ENCODE measurements at regions not wholly inside any gene's neighbourhood (a gene's known extent, or its start where the extent isn't known, plus 50 kb on each side); places are given as distances from the start of the nearest gene placed in this dataset.

GRCh38 chr11:70568814-70569617 is 170.7 kb downstream of the CTTN start:
- DNase-seq (ENCODE audit: extremely low read depth in 1 of 2, low read depth in 1 of 2): no peak

GRCh38 chr11:70569618-70569890 is 171.2 kb downstream of the CTTN start:
- DNase-seq (ENCODE audit: extremely low read depth in 1 of 2, low read depth in 1 of 2): no peak

GRCh38 chr11:70569996-70570692 is 171.8 kb downstream of the CTTN start:
- no peak for DNase-seq (ENCODE audit: extremely low read depth in 1 of 2, low read depth in 1 of 2)

- no peak for DNase-seq (ENCODE audit: extremely low read depth in 1 of 2, low read depth in 1 of 2)
These were observed 172.5 kb downstream of the CTTN start for GRCh38 chr11:70570693-70571395.

GRCh38 chr11:70572974-70573260 is 174.6 kb downstream of the CTTN start:
- no peak for DNase-seq (ENCODE audit: extremely low read depth in 1 of 2, low read depth in 1 of 2)

GRCh38 chr11:70573701-70574151 is 175.4 kb downstream of the CTTN start:
- DNase-seq (ENCODE audit: extremely low read depth in 1 of 2, low read depth in 1 of 2): no peak

- DNase-seq (ENCODE audit: extremely low read depth in 1 of 2, low read depth in 1 of 2): no peak
These were observed 176.5 kb downstream of the CTTN start for GRCh38 chr11:70574725-70575347.

- no peak for DNase-seq (ENCODE audit: extremely low read depth in 1 of 2, low read depth in 1 of 2)
These were observed 177.2 kb downstream of the CTTN start for GRCh38 chr11:70575396-70576060.

GRCh38 chr11:70577258-70577603 is 178.9 kb downstream of the CTTN start:
- no peak for DNase-seq (ENCODE audit: extremely low read depth in 1 of 2, low read depth in 1 of 2)

GRCh38 chr11:70577948-70578347 is 179.6 kb downstream of the CTTN start:
- no peak for DNase-seq (ENCODE audit: extremely low read depth in 1 of 2, low read depth in 1 of 2)

GRCh38 chr11:70578371-70578770 is 180.0 kb downstream of the CTTN start:
- no peak for DNase-seq (ENCODE audit: extremely low read depth in 1 of 2, low read depth in 1 of 2)

GRCh38 chr11:70578831-70579230 is 180.5 kb downstream of the CTTN start:
- no peak for DNase-seq (ENCODE audit: extremely low read depth in 1 of 2, low read depth in 1 of 2)

- no peak for DNase-seq (ENCODE audit: extremely low read depth in 1 of 2, low read depth in 1 of 2)
These were observed 181.1 kb downstream of the CTTN start for GRCh38 chr11:70579316-70579955.

- DNase-seq (ENCODE audit: extremely low read depth in 1 of 2, low read depth in 1 of 2): no peak
These were observed 181.9 kb downstream of the CTTN start for GRCh38 chr11:70580036-70580805.

- no peak for DNase-seq (ENCODE audit: extremely low read depth in 1 of 2, low read depth in 1 of 2)
These were observed 183.9 kb downstream of the CTTN start for GRCh38 chr11:70581991-70582885.

GRCh38 chr11:70582886-70583641 is 184.7 kb downstream of the CTTN start:
- no peak for DNase-seq (ENCODE audit: extremely low read depth in 1 of 2, low read depth in 1 of 2)

GRCh38 chr11:70583781-70584218 is 185.5 kb downstream of the CTTN start:
- no peak for DNase-seq (ENCODE audit: extremely low read depth in 1 of 2, low read depth in 1 of 2)
